GM18907 (cell line): ENCODE measurements at regions not wholly inside any gene's neighbourhood (a gene's known extent, or its start where the extent isn't known, plus 50 kb on each side); places are given as distances from the start of the nearest gene placed in this dataset.
"Not testable (repeated sequence)": the region's sequence is repeated elsewhere in the genome, so short reads cannot be mapped to it uniquely, and the experiment has no call there.

ENCODE experiments used
- ATAC-seq: cut with Tn5 transposase; IDR thresholded peaks from one replicate; pipeline ENCODE4 v1.9.1; 2021; ENCODE audit warnings: mild to moderate bottlenecking, moderate library complexity; ENCODE audit not compliant: unreplicated experiment

GRCh38 chr9:17888964-17889363 is 310.1 kb downstream of the SH3GL2 start:
- ATAC-seq = not testable (repeated sequence)

GRCh38 chr9:17894501-17895160 is 315.8 kb downstream of the SH3GL2 start:
- no peak for ATAC-seq

- no peak for ATAC-seq
Observed at GRCh38 chr9:17900606-17901005, 321.7 kb downstream of the SH3GL2 start.

GRCh38 chr9:17905366-17905765 is 326.5 kb downstream of the SH3GL2 start:
- no peak for ATAC-seq

- no peak for ATAC-seq
Observed at GRCh38 chr9:17905781-17906175, 326.9 kb downstream of the SH3GL2 start.

GRCh38 chr9:17906176-17906840 is 327.4 kb downstream of the SH3GL2 start:
- ATAC-seq = no peak

- no peak for ATAC-seq
Observed at GRCh38 chr9:17906841-17907778, 328.2 kb downstream of the SH3GL2 start.

GRCh38 chr9:17907779-17908508 is 329.1 kb downstream of the SH3GL2 start:
- ATAC-seq = no peak

GRCh38 chr9:17926246-17926645 is 347.4 kb downstream of the SH3GL2 start:
- no peak for ATAC-seq

GRCh38 chr9:17927616-17928015 is 348.8 kb downstream of the SH3GL2 start:
- no peak for ATAC-seq

GRCh38 chr9:17928228-17928627 is 349.4 kb downstream of the SH3GL2 start:
- ATAC-seq = peak; percentile 40

- peak; percentile 53 for ATAC-seq
Observed at GRCh38 chr9:17928768-17929167, 349.9 kb downstream of the SH3GL2 start.

GRCh38 chr9:17929506-17929905 is 350.6 kb downstream of the SH3GL2 start:
- no peak for ATAC-seq

GRCh38 chr9:17930071-17930470 is 351.2 kb downstream of the SH3GL2 start:
- no peak for ATAC-seq

- no peak for ATAC-seq
Observed at GRCh38 chr9:17936365-17936764, 357.5 kb downstream of the SH3GL2 start.

- no peak for ATAC-seq
Observed at GRCh38 chr9:17938035-17938655, 359.3 kb downstream of the SH3GL2 start.

- ATAC-seq = no peak
Observed at GRCh38 chr9:17942498-17942897, 363.6 kb downstream of the SH3GL2 start.

- ATAC-seq = no peak
Observed at GRCh38 chr9:17955409-17955808, 376.5 kb downstream of the SH3GL2 start.

- no peak for ATAC-seq
Observed at GRCh38 chr9:17958363-17958762, 379.5 kb downstream of the SH3GL2 start.

- ATAC-seq = no peak
Observed at GRCh38 chr9:17962747-17963146, 383.9 kb downstream of the SH3GL2 start.
